GM19351 (cell line): ENCODE measurements at regions not wholly inside any gene's neighbourhood (a gene's known extent, or its start where the extent isn't known, plus 50 kb on each side); places are given as distances from the start of the nearest gene placed in this dataset.

Experiments used
- ATAC-seq: cut with Tn5 transposase; IDR thresholded peaks from one replicate; pipeline ENCODE4 v1.9.1; 2021; ENCODE audit warnings: mild to moderate bottlenecking, moderate library complexity; ENCODE audit not compliant: unreplicated experiment

- no peak for ATAC-seq
These were observed 130.8 kb upstream of the NPY2R start for GRCh38 chr4:155077452-155078229.

- ATAC-seq, result no peak
These were observed 128.6 kb upstream of the NPY2R start for GRCh38 chr4:155079871-155080270.

GRCh38 chr4:155081222-155081621 is 127.2 kb upstream of the NPY2R start:
- ATAC-seq, result no peak

- ATAC-seq, result no peak
These were observed 122.4 kb upstream of the NPY2R start for GRCh38 chr4:155085843-155086530.

GRCh38 chr4:155094201-155094820 is 114.1 kb upstream of the NPY2R start:
- no peak for ATAC-seq

GRCh38 chr4:155099231-155099630 is 109.2 kb upstream of the NPY2R start:
- no peak for ATAC-seq

- ATAC-seq, result no peak
These were observed 101.8 kb upstream of the NPY2R start for GRCh38 chr4:155106629-155107028.

GRCh38 chr4:155107059-155107458 is 101.4 kb upstream of the NPY2R start:
- no peak for ATAC-seq

GRCh38 chr4:155114790-155115189 is 93.6 kb upstream of the NPY2R start:
- ATAC-seq, result no peak

- no peak for ATAC-seq
These were observed 89.4 kb upstream of the NPY2R start for GRCh38 chr4:155119006-155119405.

GRCh38 chr4:155120536-155120935 is 87.9 kb upstream of the NPY2R start:
- ATAC-seq, result no peak

- no peak for ATAC-seq
These were observed 86.1 kb upstream of the NPY2R start for GRCh38 chr4:155122382-155122781.

GRCh38 chr4:155134136-155134535 is 74.3 kb upstream of the NPY2R start:
- ATAC-seq, result no peak

GRCh38 chr4:155140889-155141288 is 67.5 kb upstream of the NPY2R start:
- no peak for ATAC-seq

GRCh38 chr4:155143512-155143911 is 64.9 kb upstream of the NPY2R start:
- ATAC-seq, result peak; percentile 73
